GOT3 (cell line): ENCODE measurements at regions not wholly inside any gene's neighbourhood (a gene's known extent, or its start where the extent isn't known, plus 50 kb on each side); places are given as distances from the start of the nearest gene placed in this dataset.
"Not testable (repeated sequence)": the region's sequence is repeated elsewhere in the genome, so short reads cannot be mapped to it uniquely, and the experiment has no call there.

Experiments
- DNase-seq: peaks from one replicate; lab custom pipeline; 2025; ENCODE audit warnings: mixed read lengths; lab: John Stamatoyannopoulos, UW

DNA sequence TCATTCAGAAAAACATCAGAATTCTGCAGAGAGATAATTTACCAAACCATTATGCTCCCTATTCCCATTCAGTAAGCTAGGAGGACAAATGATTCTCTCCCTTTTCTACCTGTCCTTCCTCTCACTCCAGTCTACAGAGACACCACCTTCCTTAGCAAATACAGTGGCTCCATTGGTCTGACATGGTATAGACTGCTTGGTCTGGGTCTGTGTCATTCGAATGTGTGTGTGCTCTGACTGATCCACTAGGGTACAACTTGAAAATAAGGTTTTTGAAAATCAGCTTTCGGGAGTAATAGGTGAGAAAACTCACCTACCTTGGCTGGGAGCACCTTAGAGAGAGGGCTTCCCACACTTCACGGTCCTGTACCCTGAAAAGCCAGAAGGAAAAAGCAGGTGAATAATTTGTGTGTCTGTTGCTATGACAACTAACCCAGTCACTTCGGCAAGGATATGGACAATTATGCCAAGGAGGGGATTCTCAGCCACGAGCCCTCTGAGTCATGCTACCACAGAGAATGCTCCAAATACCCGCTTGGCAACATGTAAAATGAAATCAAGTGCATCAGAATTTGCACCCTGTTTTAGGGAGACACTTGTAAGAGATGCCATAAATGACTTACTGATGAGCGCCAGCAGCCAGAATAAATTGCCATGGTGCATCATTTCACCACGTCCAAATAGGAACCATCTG is 114.5 kb upstream of the PRKCQ start:
- DNase-seq: no peak

DNA sequence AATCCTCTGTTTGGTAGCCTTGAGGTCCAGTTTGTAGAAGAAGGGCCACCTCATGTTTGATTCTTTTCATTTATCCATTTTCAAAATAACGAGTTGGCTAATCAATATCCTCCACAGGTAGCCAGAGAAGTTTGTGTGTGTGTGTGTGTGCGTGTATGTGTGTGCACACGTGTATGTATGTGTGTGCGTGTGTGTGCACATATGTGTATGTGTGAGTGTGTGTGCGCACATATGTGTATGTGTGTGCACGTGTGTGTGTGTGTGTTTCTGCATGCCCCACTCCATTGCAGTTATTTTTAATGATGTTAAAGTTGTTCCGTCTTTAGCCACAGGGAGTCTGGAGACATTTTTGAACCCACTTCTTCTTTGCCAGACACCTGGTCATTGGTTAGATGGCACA is 112.8 kb upstream of the PRKCQ start:
- no peak for DNase-seq

- DNase-seq: no peak
These were observed 112.0 kb upstream of the PRKCQ start for GRCh38 chr10:6692103-6692502.

DNA sequence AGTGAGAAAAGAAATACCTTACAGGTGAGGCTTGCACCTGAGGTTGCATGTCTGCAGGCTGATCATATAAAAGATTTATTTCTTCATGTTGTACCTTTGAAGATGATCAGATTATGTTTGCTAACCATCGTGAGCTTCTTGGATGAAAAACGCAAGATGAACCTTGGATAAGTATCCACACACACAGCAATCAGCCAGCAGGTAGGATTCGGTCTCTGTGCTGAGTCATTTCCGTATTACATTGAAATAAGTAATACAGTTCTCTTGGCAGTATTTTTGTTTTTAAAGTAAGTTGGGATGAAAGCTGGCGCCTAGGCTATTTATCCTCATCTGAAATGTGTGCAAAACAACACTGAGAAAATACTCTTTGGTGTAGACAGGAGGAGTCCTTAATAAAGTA is 109.0 kb upstream of the PRKCQ start:
- DNase-seq: no peak

DNA sequence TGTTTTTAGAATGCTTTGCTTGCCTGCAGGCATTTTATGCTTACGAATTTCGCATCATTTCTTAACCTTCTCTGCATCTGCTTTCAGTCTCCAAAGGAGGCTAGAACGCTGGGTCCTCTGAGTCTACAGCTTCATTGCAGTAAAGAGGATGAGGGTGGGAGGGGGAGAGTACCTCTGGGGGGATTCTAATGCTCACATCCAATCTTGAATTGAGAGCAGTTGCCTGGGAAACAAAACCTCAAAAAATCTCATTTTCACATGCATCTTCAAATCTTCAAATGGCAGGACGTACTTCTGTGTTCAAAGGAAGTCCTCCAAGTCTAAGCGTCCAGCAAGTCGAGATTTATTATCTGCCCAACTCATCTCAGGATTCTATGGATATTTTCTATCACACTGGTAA is 100.7 kb upstream of the PRKCQ start:
- DNase-seq: no peak

GRCh38 chr10:6678956-6679355 is 98.9 kb upstream of the PRKCQ start:
- DNase-seq: no peak

DNA sequence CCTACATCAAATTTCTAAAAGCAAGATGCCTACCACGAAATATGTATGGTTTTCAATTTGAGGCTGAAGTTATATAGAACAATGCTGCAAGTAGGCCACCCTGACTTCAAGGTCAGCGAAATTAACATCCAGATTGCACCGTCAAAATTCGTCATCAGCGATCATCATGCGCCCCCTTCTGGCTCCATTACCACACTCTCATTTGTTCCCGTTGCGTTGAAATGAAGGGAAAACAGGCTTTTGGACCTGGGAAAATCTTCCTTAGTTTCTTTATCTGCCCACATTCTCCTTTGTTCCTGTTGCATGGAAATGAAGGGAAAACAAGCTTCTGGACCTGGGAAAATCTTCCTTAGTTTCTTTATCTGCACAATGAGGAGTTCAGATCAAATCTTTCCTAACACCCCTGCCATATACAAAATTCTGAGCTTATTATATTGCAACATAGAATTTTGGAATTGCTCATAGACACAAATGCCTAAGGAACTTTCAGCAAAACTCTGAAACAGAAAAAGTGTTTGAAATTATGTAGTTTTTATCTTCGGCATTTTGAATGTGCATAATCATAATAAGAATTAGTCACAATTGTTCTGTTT is 98.2 kb upstream of the PRKCQ start:
- DNase-seq: no peak

DNA sequence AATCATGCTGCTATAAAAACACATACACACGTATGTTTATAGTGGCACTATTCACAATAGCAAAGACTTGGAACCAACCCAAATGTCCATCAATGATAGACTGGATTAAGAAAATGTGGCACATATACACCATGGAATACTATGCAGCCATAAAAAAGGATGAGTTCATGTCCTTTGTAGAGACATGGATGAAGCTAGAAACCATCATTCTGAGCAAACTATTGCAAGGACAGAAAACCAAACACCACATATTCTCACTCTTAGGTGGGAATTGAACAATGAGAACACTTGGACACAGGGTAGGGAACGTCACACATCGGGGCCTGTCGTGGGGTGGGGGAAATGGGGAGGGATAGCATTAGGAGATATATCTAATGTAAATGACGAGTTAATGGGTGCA is 97.1 kb upstream of the PRKCQ start:
- DNase-seq: not testable (repeated sequence)

DNA sequence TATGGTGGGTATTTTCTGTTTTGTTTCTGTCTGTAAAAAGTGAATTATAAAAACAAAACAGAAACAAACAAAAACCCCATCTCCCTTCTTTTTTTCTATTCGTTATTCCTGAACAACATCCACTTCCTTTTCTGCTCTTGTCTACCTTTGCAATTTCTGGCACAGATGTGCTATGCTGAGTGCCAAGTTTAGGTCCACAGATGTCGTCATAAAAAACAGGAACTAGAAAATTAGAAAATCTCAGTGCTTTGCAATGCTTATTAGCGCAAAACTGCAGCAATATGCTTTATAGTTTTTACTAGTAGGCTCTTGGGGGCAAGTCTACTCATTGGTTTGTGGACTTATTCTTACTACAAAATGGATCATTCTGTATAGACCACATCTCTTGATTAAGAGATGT is 94.2 kb upstream of the PRKCQ start:
- DNase-seq: no peak

DNA sequence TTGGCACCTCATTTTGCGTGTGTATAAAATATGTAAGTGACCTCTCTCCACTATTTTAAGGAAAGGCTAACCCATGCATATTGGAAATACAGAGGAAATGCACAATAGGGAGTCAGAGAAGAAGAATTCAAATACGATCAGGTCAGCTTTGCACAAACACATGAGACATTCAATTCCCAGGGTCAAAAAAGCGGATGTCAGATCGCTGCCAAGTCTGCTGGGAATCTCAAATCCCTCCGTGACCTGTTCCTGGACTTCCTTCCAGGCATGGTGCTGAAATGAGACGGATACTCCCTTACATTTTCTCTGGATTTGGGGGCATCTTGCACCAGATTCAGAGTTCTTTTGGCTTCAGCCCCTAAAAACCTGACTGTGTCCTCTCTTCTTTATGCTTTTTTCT is 91.9 kb upstream of the PRKCQ start:
- no peak for DNase-seq

DNA sequence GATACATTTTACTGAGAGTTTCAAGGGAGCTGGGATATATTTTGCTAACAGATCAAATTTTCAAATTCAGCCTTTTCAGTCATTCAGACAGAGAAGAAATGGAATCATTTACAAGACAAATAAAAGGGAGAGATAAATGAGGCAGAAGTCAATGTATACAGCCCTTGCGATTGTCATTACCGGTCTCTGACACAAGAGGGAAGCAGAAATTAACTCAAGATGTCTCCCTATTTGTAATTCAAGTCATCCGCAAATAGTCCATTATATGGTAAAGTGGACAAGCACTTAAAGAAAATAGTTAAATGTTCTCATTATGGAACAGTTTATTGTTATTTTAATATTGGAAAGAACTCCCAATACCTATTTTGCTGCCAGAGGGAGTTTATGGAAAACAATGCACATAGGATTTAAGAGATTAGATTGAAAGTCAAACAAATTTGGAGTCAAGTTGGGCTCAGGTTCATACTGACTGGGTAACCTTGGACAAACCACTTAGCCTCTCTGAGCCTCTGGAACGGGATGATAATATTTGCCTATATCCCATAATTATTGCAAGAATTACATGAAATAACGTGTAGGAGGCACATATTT is 89.3 kb upstream of the PRKCQ start:
- no peak for DNase-seq

GRCh38 chr10:6667679-6668270 is 87.7 kb upstream of the PRKCQ start:
- no peak for DNase-seq

DNA sequence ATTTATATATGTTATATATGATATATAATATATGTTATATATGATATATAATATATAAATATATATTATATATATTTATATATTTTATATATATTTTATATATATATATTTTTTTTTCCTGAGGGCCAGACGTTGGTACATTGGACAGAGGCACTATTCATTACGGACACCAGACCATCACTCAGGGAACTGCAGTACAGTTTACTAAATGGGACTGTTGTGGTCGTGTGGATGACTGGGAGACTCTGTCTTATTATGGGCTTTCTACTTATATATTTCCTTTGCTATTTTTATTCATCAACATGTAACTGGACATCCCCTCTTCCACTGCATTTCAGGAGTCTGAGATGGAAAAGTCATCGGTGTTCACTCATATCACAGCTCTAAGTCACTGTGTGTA is 87.1 kb upstream of the PRKCQ start:
- DNase-seq: no peak

DNA sequence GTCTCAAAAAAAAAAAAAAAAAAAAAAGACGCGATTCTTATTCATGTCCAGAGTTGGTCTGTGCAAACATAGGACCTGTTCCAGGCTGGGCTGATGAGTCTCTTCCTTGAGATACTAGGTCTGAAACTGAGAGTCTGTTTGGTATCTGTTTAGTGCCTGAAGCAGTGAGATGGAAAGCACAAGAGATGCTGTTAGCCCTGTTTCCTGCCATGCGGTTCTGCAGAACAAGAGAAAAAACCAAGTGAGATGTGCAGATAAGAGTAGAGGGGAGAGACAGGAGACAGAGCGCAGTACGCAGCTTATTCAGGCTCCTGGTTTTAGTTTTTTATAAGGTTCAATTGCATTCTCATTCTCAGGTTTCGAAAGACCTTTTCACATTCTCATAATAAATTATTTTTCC is 85.8 kb upstream of the PRKCQ start:
- DNase-seq: no peak

GRCh38 chr10:6660460-6660859 is 80.4 kb upstream of the PRKCQ start:
- no peak for DNase-seq

- DNase-seq: no peak
These were observed 79.4 kb upstream of the PRKCQ start for GRCh38 chr10:6659451-6659850.

- DNase-seq: no peak
These were observed 77.6 kb upstream of the PRKCQ start for GRCh38 chr10:6657669-6658068.

DNA sequence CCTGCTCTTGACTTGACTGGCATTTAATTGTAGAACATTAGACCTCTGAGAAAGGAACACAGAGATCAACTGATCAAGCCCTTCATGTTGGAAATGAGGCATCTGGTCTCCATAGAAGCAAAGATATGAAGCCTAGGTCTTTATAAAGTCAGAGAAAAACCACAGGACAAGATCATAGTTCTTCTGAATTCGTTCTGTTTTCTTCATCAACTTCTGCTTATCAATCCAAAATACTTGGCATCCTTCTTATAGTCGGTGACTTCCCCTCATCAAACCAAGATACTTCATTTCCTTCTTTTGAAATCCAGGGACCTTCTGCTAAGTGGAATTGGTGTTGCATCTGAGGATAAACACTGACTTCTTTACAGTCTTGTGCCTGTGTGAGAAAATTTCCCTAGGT is 77.1 kb upstream of the PRKCQ start:
- DNase-seq: no peak

DNA sequence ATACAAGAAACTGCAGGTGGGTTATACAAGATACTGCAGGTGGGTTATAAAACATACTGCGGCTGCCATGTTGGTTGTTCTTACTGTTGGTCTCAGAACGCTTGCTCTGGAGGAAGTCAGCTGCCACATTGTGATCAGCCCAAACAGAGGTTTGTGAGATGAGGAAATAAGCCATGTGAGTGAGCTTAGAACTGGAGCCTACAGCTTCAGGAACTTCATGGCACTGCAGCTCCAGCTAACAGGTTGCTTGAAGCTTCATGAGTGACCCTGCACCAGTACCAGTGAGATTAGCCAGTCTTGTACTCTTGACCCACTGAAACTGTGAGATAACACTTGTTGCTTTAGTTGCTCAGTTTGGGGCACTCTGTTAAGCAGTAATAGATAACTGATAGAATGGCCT is 74.5 kb upstream of the PRKCQ start:
- no peak for DNase-seq

- DNase-seq: no peak
These were observed 70.5 kb upstream of the PRKCQ start for GRCh38 chr10:6650586-6650985.

DNA sequence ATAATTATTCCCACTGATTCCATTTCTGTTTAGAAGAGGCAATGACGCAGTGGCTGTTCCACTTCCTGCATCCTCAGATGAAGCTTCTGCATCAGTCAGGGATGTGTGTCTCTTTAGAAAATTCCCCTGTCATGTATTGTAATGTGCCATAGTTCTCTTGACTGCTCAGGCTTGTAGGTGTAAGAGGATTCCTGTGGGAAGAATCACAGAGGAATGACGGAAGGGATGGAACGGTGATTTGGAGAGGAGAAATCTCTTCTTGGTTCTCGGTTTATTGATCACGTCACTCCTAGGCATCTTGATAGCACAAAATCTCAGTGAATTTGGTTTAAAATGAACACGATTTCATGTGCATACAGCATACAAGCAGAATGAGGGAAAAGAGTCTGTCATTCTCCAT is 69.8 kb upstream of the PRKCQ start:
- DNase-seq: no peak

GRCh38 chr10:6648894-6649720 is 69.0 kb upstream of the PRKCQ start:
- no peak for DNase-seq
